Stimulated activated CD4-positive, alpha-beta T cell treated with anti-CD3 and anti-CD28 coated beads, Interleukin-4, amount 100 ng/mL, for 1 hour (primary cell): ENCODE measurements at regions not wholly inside any gene's neighbourhood (a gene's known extent, or its start where the extent isn't known, plus 50 kb on each side); places are given as distances from the start of the nearest gene placed in this dataset.
"Not testable (repeated sequence)": the region's sequence is repeated elsewhere in the genome, so short reads cannot be mapped to it uniquely, and the experiment has no call there.

Experiments used
- DNase-seq: peaks from one replicate; pipeline ENCODE4 v3.0.0-alpha.2; 2020

DNA sequence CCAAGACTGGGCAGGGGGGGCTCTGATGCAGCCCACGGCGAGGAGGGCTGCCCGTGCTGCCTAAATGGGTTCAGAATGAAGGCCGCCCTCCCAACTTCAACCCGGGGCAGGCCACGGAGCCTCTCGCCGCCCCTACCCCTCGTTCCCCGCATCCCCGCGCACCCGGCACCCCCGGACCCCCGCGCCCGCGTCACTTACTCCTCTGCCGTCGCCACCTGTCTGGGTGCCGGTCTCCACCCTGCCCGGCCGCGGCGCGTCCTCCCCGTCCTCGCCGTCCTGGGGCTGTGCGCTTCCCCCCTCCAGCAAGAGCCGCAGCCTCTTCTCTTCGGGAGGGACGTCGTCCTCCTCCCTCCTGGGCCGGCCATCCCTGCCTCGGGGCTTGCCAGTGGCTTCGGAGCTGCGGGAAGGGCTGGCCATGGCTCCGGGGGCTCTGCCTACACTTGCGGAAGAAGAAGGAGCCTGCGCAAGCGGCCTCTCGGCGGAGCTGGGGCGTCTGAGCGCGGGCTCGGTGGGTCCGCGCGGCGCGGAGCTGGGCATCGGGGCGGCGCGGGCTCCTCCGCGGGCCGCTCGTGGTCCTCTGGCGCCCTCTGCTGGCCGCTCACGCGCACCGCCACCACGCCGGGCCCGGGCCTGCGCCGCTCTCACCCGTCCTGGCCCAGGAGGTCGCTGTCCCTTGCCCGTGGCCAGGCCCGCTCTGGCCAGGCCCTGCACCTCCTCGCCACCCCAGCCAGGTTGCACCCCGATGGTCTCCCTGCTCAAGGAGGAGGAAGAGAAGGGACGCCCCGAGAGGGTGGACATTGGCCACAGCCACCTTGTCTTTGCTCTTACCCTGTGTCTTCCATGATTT lies 59.3 kb upstream of the CLEC6A start:
- peak; percentile 75 for DNase-seq

GRCh38 chr12:8397378-8397777 lies 58.4 kb upstream of the CLEC6A start:
- DNase-seq, result not testable (repeated sequence)

DNA sequence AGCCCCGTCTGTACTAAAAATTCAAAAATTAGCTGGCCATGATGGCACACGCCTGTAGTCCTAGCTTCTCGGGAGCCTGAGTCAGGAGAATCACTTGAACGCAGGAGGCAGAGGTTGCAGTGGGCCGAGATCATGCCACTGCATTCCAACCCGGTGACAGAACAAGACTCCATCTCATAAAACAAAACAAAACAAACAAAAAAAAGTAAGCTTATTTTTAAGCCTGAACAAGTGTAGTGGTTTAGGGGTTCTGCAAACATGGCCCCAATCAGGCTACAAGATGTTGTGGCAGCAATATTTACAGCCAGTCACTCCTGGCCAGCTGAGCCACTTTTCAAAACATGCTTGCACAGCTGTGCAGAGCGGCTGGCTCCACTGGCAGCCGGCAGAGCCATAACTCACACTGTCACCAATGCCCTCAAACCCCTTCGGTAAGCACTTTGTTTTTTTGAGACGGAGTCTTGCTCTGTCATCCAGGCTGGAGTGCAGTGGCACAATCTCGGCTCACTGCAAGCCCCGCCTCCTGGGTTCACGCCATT lies 56.2 kb upstream of the CLEC6A start:
- DNase-seq, result not testable (repeated sequence)

- DNase-seq, result not testable (repeated sequence)
Measured at GRCh38 chr12:8403834-8404233, 51.9 kb upstream of the CLEC6A start.

DNA sequence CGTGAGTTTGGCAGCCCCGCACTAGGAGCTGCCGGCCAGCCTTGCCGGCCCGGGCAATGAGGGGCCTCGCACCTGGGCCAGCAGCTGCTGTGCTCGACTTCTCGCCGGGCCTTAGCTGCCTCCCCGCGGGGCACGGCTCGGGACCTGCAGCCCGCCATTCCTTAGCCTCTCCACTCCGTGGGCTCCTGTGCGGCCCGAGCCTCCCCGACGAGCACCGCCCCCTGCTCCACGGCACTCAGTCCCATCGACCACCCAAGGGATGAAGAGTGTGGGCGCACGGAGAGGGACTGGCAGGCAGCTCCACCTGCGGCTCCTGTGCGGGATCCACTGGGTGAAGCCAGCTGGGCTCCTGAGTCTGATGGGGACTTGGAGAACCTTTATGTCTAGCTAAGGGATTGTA lies 51.4 kb upstream of the CLEC6A start:
- not testable (repeated sequence) for DNase-seq
